Sigmoid colon (tissue), 6 donors: ENCODE measurements at regions not wholly inside any gene's neighbourhood (a gene's known extent, or its start where the extent isn't known, plus 50 kb on each side); places are given as distances from the start of the nearest gene placed in this dataset.
A peak's percentile ranks its signal among the peaks of the same experiment; 100 is the strongest.
"Not testable (repeated sequence)": the region's sequence is repeated elsewhere in the genome, so short reads cannot be mapped to it uniquely, and the experiment has no call there.

Experiments
- DNase-seq: peaks from one replicate; pipeline ENCODE4 v3.0.0-alpha.2; 2019
- H3K27ac ChIP-seq, 4 donors: fragments of 200-600 bp; sonication (generic); one replicate each; pipeline ENCODE4 v1.5.1; 2016 to 2019; ENCODE audit warnings: mild to moderate bottlenecking in 1 of 4
- H3K27me3 ChIP-seq, 3 donors: fragments of 200-600 bp; sonication (generic); one replicate each; pipeline ENCODE4 v1.5.1; 2019; ENCODE audit warnings: mild to moderate bottlenecking in 1 of 3
- H3K36me3 ChIP-seq, 4 donors: fragments of 200-600 bp; sonication (generic); one replicate each; pipeline ENCODE4 v1.5.1; 2016 to 2019
- H3K4me1 ChIP-seq, 4 donors: fragments of 200-600 bp; sonication (generic); one replicate each; pipeline ENCODE4 v1.5.1; 2017 to 2019
- H3K4me3 ChIP-seq, 4 donors: fragments of 200-600 bp; sonication (generic); one replicate each; pipeline ENCODE4 v1.5.1; 2017 to 2019; ENCODE audit warnings: mild to moderate bottlenecking in 2 of 4, moderate library complexity in 1 of 4
- H3K9me3 ChIP-seq, 4 donors: fragments of 200-600 bp in 3 of 4; sonication (generic) in 3 of 4; one replicate each; pipeline versions ENCODE4 v1.5.1 to v1.6.1; 2013 to 2019
- WGBS, 2 donors: extraction: QIAGEN DNeasy Blood & Tissue Kit; methylation state at CpG; one replicate each; pipeline ENCODE4 v1.1.7; 2013; 5-methylcytosine and 5-hydroxymethylcytosine counted together
- intact Hi-C: fragments of 100-400 bp; cut with DNase I; formaldehyde crosslinking; loops from one replicate; pipeline ENCODE4 v1.15.1; 2023
- TF ChIP-seq, protein P1 (sequence below), 4 experiments: fragments of 450-650 bp in 3 of 4; fragments of 200-600 bp in 1 of 4; IDR thresholded peaks; one replicate each; pipeline ENCODE4 v1.5.1; 2016 to 2019; ENCODE audit warnings: antibody characterized with exemption in 4 of 4, mild to moderate bottlenecking in 3 of 4, moderate library complexity in 2 of 4
- donor health status: healthy with polysubstance abuse.
- donor health status: healthy.

DNA sequence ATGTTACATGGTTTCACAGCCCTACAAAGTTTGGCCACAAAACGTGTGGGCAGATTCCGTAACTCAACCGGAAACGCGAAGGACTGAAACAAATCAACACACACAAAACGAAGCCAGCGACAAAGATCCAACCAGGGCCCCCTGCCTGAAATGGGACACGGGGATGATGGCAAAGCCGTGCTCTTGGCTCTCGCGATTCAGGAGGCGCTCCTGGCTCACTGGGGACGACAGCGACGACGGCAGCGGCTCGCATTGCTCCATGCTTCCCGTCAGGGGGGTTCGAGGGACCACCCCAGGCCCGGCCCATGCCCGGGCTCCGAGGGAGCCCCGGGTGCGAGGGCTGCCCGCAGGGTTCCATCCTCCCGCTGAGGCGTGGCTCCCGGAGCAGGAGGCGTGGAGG lies 4786.8 kb upstream of the OR11H1 start:
- Histone ChIP-seq H3K4me3 (no peak overlapping the region), H3K9me3 (peaks cover 0 to 27% (median 1%) of the 10 kb centered on the region in 4 donors), H3K4me1 (no peaks in the 10 kb centered on the region), H3K27ac (no peak overlapping the region), H3K27me3 (no peaks in the 10 kb centered on the region), H3K36me3 (no peaks in the 10 kb centered on the region)
- DNase-seq = peak; percentile 67
- intact Hi-C loops = no loop called here
- 70 to 82% methylated on average over 30 of the region's 30 CpGs for WGBS, 2 donors
- TF ChIP-seq, protein P1, sequence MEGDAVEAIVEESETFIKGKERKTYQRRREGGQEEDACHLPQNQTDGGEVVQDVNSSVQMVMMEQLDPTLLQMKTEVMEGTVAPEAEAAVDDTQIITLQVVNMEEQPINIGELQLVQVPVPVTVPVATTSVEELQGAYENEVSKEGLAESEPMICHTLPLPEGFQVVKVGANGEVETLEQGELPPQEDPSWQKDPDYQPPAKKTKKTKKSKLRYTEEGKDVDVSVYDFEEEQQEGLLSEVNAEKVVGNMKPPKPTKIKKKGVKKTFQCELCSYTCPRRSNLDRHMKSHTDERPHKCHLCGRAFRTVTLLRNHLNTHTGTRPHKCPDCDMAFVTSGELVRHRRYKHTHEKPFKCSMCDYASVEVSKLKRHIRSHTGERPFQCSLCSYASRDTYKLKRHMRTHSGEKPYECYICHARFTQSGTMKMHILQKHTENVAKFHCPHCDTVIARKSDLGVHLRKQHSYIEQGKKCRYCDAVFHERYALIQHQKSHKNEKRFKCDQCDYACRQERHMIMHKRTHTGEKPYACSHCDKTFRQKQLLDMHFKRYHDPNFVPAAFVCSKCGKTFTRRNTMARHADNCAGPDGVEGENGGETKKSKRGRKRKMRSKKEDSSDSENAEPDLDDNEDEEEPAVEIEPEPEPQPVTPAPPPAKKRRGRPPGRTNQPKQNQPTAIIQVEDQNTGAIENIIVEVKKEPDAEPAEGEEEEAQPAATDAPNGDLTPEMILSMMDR (IDR thresholded peaks at IDR 0.05) = no peak

DNA sequence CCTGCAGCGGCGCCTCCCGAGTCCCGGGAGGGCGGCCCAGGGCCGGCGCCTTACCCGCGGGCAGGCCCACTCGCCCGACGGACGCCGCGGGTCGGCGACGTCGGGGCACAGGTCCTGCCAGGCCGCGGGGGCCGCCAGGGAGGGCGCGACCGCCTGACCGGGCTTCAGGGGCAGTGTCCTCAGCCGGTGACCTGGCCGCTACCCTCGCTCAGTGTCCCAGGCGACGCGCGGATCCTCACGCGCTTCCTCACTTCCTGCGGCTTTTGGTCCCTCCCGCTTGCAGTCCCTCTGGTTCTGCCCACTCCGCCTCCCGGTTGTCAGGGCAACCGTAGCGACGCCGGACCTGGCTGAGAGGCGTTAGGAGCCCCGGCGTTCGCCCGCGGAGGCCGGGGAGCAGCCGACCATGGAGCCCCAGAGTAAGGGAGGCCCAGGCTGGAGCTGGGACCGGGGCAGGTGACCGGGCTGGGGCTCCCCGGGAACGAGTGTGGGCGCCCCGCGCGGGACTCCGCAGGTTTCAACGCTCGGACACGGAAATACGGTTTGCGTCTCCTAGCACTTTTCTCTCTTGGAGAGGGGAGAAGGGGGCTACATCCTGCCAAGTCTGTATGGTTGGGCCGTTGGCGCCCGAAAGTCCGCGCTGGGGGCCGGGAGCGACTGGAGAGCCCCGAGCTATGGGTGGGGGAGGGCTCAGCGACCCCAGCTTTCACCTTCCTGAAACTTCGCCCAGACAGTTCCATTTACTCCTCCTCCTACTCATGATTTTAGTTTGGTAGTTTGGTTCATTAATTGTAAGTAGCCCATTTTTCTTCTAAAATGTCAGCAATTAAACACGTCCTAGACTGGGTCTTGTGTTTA lies 4786.0 kb upstream of the OR11H1 start:
- H3K4me3 ChIP-seq, H3K4me1 ChIP-seq, H3K36me3 ChIP-seq, H3K27me3 ChIP-seq, intact Hi-C loops, H3K27ac ChIP-seq, DNase-seq: not testable (repeated sequence)
- WGBS, 2 donors = 74 to 84% methylated on average over 76 of the region's 76 CpGs
- H3K9me3 ChIP-seq = peaks cover 0 to 27% (median 1%) of the 10 kb centered on the region in 4 donors

DNA sequence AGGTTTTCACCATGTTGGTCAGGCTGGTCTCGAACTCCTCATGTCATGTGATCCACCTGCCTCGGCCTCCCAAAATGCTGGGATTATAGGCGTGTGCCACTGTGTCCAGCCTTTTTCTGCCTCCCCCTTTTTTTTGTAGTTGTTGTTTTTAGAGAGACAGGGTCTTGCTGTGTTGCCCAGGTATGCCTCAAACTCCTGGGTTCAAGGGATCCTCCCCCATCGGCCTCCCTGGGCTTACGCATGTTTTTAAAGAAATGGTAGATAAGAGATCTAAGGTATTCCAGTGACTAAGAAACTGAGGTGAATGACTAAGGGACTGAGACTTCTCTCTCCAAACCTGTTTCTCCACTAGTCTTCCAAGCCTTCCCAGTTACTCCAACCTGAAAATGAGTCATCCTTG lies 4781.6 kb upstream of the OR11H1 start:
- peaks cover 0 to 19% (median 0%) of the 10 kb centered on the region in 4 donors for H3K9me3 ChIP-seq
- WGBS, 2 donors = 82 to 84% methylated on average over 5 of the region's 5 CpGs
- H3K27ac ChIP-seq, H3K27me3 ChIP-seq, H3K36me3 ChIP-seq, DNase-seq, intact Hi-C loops, H3K4me1 ChIP-seq, H3K4me3 ChIP-seq: not testable (repeated sequence)

DNA sequence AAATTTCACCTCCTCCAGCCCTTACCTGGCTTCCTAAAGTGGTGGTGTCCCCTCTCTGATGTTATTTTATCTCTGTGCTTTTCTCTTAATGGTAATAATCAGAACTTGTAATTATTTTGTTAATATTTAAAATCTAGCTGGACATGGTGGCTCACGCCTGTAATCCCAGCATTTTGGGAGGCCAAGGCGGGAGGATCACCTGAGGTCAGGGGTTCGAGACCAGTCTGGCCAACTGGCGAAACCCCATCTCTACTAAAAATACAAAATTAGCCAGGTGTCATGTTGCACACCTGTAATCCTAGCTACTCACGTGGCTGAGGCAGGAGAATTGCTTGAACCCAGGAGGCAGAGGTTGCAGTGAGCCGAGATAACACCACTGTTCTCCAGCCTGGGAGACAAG lies 4780.8 kb upstream of the OR11H1 start:
- DNase-seq, H3K36me3 ChIP-seq, intact Hi-C loops, H3K4me1 ChIP-seq, H3K27ac ChIP-seq, H3K4me3 ChIP-seq, H3K27me3 ChIP-seq: not testable (repeated sequence)
- WGBS, 2 donors = 59 to 66% methylated on average over 6 of the region's 6 CpGs
- H3K9me3 ChIP-seq = peaks cover 0 to 12% (median 0%) of the 10 kb centered on the region in 4 donors

DNA sequence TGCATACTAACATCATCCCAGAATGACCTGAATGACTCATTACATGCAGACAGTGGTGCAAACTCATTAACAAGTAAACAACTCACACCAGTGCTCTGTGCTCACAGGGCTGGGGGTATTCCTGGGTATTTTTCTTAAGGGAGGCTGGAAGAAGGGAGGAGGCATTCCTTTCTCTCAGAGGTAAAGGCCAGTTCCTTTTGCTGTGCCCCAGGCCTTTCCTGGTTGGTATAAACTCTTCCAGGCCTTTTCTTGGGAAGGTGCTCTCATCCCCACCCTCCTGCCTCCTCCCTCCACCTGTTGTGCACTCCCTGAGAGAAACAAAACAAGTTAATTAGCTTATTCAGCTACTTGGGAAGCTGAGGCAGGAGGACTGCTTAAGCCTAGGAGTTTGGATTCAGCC lies 4779.2 kb upstream of the OR11H1 start:
- H3K4me1 ChIP-seq, H3K9me3 ChIP-seq, H3K36me3 ChIP-seq, H3K27me3 ChIP-seq, H3K27ac ChIP-seq, DNase-seq, intact Hi-C loops, H3K4me3 ChIP-seq: not testable (repeated sequence)

DNA sequence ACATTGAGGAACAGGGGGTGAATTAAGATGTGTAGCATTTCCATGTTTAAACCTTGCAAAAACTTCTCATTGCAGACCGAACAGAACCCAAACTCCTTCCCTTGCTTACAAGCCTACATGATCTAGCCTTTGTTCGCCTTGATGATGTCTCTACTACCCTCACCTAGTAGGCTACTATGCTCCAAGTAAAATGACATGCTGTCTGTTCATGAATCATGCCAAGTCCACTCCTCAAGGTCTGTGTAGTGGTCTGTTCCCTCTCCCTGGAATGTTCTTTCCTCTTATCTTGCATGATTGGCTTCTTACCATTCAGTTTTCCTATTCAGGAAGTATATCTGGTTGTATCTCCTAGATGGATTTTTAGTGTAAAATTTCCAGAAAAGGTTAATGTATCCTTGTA lies 4778.6 kb upstream of the OR11H1 start:
- intact Hi-C loops, H3K36me3 ChIP-seq, H3K4me1 ChIP-seq: not testable (repeated sequence)

DNA sequence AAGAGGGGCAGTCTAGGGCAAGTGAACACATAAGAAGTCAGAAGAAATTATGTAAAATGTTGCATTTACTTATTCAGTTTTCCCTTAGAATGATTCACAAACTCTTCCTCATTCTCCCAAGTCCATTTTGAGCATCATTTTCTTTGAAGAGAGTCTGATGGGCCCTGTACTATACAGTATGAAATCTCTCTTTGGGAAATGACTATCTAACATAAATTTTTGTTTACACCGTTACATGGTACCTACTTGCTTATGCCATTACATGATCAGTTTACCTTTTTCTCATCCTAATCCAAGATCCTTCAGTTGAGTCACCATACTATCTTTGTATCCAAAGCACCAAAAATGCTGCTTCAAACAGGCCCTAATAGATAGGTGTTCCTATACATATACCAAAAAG lies 4774.4 kb upstream of the OR11H1 start:
- DNase-seq, H3K9me3 ChIP-seq, H3K27ac ChIP-seq, intact Hi-C loops, H3K4me3 ChIP-seq, H3K27me3 ChIP-seq, H3K36me3 ChIP-seq, H3K4me1 ChIP-seq: not testable (repeated sequence)
- WGBS, 2 donors = 48 to 72% methylated on average over 1 of the region's 1 CpG

More for the DNA sequence above, 4778.6 kb upstream of the OR11H1 start:
- 43 to 52% methylated on average over 2 of the region's 2 CpGs for WGBS, 2 donors
- H3K27me3 ChIP-seq, H3K27ac ChIP-seq, H3K4me3 ChIP-seq, DNase-seq, H3K9me3 ChIP-seq: not testable (repeated sequence)

DNA sequence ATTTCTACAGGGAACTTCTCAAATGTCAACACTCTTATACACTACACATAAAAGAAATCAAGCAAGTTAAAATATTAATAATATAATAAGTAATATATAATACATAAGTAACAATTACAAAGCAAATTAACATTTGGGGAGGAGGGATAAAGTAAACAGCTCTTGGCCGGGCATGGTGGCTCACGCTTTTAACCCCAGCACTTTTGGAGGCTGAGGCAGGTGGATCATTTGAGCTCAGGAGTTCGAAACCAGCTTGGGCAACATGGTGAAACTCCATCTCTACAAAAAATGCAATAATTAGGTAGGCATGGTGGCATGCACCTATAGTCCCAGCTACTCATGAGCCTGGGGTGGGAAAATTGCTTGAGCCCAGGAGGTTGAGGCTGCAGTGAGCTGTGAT lies 4772.6 kb upstream of the OR11H1 start:
- 48% methylated on average over 3 of the region's 3 CpGs for WGBS, 2 donors
- H3K9me3 ChIP-seq, intact Hi-C loops, H3K27me3 ChIP-seq, H3K27ac ChIP-seq, DNase-seq, H3K4me3 ChIP-seq, H3K36me3 ChIP-seq, H3K4me1 ChIP-seq: not testable (repeated sequence)

DNA sequence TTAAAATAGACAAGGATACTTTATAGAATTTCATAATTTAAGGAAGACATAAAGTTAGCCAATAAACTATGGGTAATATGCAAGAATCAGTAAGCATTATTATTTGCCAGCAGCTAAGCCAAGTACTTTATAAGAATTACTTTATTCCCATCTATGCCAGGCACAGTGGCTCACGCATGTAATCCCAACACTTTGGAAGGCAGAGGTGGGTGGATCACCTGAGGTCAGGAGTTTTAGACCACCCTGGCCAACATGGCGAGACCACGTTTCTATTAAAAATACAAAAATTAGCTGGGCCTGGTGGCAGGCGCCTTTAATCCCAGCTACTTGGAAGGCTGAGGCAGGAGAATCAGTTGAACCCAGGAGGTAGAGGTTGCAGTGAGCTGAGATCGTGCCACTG lies 4767.6 kb upstream of the OR11H1 start:
- H3K27ac ChIP-seq, intact Hi-C loops, H3K4me1 ChIP-seq, H3K9me3 ChIP-seq, H3K36me3 ChIP-seq, H3K4me3 ChIP-seq, H3K27me3 ChIP-seq, DNase-seq: not testable (repeated sequence)
- WGBS, 2 donors = 48 to 51% methylated on average over 5 of the region's 5 CpGs

DNA sequence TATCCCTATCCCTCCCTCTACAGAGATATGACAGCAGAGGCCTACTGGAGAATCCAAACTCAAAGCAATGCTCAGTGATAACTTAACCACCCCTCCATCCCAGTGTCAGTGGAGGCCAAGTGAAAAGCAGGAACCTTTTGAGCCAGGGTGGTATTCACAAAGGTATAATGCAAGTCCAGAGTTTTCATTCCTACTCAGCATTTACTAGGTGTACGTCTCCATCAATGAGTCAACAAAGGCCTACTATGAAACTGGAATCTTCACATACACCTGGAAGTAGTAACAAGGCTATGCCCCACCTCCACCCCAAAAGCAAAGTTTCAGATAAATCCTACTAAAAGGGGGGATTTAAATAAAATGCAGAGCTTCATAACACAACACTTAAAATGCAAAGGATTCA lies 4761.7 kb upstream of the OR11H1 start:
- H3K4me1 ChIP-seq, H3K27ac ChIP-seq, H3K4me3 ChIP-seq, H3K36me3 ChIP-seq, H3K27me3 ChIP-seq, intact Hi-C loops, DNase-seq, H3K9me3 ChIP-seq: not testable (repeated sequence)
- 68 to 83% methylated on average over 1 of the region's 1 CpG for WGBS, 2 donors

DNA sequence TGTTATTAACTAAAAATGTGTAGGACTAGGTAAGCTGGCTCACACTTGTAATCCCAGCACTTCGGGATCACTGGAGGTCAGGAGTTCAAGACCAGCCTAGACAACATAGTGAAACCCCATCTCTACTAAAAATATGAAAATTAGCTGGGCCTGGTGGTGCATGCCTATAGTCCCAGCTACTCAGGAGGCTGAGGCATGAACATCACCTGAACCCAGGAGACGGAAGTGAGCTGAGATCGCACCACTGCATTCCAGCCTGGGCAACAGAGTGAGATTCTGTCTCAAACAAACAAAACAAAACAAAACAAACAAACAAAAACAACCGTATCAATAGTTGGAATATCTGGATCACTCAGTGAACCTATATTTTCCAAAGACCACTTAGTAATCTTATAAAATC lies 4759.1 kb upstream of the OR11H1 start:
- intact Hi-C loops, H3K27ac ChIP-seq, H3K4me1 ChIP-seq, H3K36me3 ChIP-seq, DNase-seq, H3K4me3 ChIP-seq, H3K27me3 ChIP-seq: not testable (repeated sequence)
- peaks cover 0 to 16% (median 6%) of the 10 kb centered on the region in 4 donors for H3K9me3 ChIP-seq
- WGBS, 2 donors = 77 to 79% methylated on average over 4 of the region's 4 CpGs

DNA sequence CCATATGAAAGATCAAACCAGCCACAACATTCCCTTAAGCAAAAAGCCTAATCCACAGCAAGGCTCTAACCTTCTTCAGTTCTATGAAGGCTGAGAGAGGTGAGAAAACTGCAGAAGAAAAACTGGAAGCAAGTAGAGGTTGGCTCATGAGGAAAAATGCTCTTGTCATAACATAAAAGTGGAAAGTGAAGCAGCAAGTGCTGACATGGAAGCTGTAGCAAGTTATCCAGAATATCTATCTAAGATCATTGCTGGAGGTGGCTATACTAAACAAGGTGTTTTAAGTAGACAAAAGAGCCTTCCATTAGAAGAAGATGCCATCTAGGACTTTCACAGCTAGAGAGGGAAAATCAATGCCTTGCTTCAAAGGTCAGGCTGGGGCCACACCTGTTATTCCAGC lies 4756.2 kb upstream of the OR11H1 start:
- H3K27ac ChIP-seq, H3K36me3 ChIP-seq, H3K27me3 ChIP-seq, H3K4me3 ChIP-seq, DNase-seq, H3K4me1 ChIP-seq, intact Hi-C loops: not testable (repeated sequence)
- peaks cover 0 to 19% (median 6%) of the 10 kb centered on the region in 4 donors for H3K9me3 ChIP-seq
